Prostate gland (tissue), 2 donors: ENCODE measurements at regions not wholly inside any gene's neighbourhood (a gene's known extent, or its start where the extent isn't known, plus 50 kb on each side); places are given as distances from the start of the nearest gene placed in this dataset.

ENCODE experiments used
- POLR2A ChIP-seq: fragments of 450-650 bp; IDR thresholded peaks from one replicate; pipeline ENCODE4 v1.6.1; 2016; ENCODE audit warnings: antibody characterized with exemption, mild to moderate bottlenecking
- POLR2AphosphoS5 ChIP-seq: sonication (generic); formaldehyde crosslinking; IDR thresholded peaks from one replicate; pipeline ENCODE4 v1.6.1; 2017; ENCODE audit warnings: antibody characterized with exemption
- TF ChIP-seq, protein P1 (sequence below), 4 experiments: fragments of 200-600 bp in 2 of 4; fragments of 450-650 bp in 2 of 4; sonication (generic) in 2 of 4; IDR thresholded peaks; 1 replicate in 3 of 4; 2 replicates in 1 of 4; pipeline ENCODE4 v1.5.1; 2016 to 2019; ENCODE audit warnings: antibody characterized with exemption in 4 of 4, mild to moderate bottlenecking in 2 of 4, moderate library complexity in 2 of 4

DNA sequence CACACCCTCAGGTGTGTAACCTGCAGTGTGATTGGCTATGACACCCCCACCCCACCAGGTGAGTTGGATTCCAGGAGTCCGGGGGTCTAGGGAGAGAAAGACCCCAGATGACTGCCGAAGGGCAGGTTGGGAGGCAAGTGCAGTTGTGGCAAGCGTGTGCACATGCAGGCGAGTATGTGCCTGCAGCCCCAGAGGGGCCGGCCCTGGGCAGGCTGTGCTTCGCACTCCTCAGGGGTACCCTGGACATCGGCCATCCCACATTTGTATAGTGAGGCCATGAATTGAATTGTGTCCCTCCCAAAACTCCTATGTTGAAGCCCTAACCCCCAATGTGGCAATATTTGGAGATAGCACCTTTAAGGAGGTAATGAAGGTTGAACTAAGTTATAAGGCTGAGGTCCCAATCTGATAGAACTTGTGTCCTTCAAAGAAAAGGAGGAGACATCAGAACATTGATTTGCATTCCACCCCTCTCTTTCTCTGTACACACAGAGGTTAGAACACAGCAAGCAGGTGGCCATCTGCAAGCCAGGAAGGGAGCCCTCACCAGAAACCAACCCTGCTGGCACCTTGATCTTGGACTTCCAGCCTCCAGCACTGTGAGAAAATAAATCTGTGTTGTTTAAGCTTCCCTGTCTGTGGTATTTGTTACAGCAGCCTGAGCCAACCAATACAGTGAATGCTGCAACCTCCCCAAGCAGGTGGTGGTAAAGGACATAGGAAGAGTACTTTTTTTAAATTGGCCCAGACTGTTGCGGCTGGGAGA is 241.8 kb downstream of the TFCP2L1 start:
- no peak for TF ChIP-seq POLR2A
- TF ChIP-seq, protein P1, sequence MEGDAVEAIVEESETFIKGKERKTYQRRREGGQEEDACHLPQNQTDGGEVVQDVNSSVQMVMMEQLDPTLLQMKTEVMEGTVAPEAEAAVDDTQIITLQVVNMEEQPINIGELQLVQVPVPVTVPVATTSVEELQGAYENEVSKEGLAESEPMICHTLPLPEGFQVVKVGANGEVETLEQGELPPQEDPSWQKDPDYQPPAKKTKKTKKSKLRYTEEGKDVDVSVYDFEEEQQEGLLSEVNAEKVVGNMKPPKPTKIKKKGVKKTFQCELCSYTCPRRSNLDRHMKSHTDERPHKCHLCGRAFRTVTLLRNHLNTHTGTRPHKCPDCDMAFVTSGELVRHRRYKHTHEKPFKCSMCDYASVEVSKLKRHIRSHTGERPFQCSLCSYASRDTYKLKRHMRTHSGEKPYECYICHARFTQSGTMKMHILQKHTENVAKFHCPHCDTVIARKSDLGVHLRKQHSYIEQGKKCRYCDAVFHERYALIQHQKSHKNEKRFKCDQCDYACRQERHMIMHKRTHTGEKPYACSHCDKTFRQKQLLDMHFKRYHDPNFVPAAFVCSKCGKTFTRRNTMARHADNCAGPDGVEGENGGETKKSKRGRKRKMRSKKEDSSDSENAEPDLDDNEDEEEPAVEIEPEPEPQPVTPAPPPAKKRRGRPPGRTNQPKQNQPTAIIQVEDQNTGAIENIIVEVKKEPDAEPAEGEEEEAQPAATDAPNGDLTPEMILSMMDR (IDR thresholded peaks at IDR 0.05), result no peak
- no peak for TF ChIP-seq POLR2AphosphoS5
